ENCODE measurements at regions not wholly inside any gene's neighbourhood (a gene's known extent, or its start where the extent isn't known, plus 50 kb on each side); places are given as distances from the start of the nearest gene placed in this dataset.

- H3K4me1 ChIP-seq, result peaks cover 19 to 25% of the 10 kb centered on the region in 2 donors
- no peak for DNase-seq (ENCODE audit: low spot score in 2 of 2)
- TF ChIP-seq CTCF (IDR thresholded peaks at IDR 0.05), result no peak
- H3K4me3 ChIP-seq, result no peak overlapping the region
- no peaks in the 10 kb centered on the region for H3K9me3 ChIP-seq
- no peak overlapping the region for H3K27ac ChIP-seq
- intact Hi-C loops (cut with DNase I), result no loop called here
- H3K27me3 ChIP-seq, result no peaks in the 10 kb centered on the region
- H3K36me3 ChIP-seq, result no peaks in the 10 kb centered on the region
These were observed 116.3 kb upstream of the MEF2A start for GRCh38 chr15:99449514-99449913.

- Histone ChIP-seq H3K36me3 (no peaks in the 10 kb centered on the region), H3K27ac (peak overlapping the region; percentile 95 to 96), H3K27me3 (no peaks in the 10 kb centered on the region), H3K4me1 (peaks cover 24 to 36% of the 10 kb centered on the region in 2 donors), H3K4me3 (no peak overlapping the region), H3K9me3 (no peaks in the 10 kb centered on the region)
- intact Hi-C loops (cut with DNase I), result no loop called here
- no peak for TF ChIP-seq CTCF (IDR thresholded peaks at IDR 0.05)
- DNase-seq (ENCODE audit: low spot score in 2 of 2), result peak in 1 of 2 donors; percentile 72
These were observed 114.9 kb upstream of the MEF2A start for GRCh38 chr15:99450896-99451358.

- no peak overlapping the region for H3K4me3 ChIP-seq
- H3K36me3 ChIP-seq, result no peaks in the 10 kb centered on the region
- no peaks in the 10 kb centered on the region for H3K27me3 ChIP-seq
- intact Hi-C loops (cut with DNase I), result no loop called here
- H3K9me3 ChIP-seq, result no peaks in the 10 kb centered on the region
- peaks cover 24 to 40% of the 10 kb centered on the region in 2 donors for H3K4me1 ChIP-seq
- peak in 1 of 2 donors; percentile 60 for DNase-seq (ENCODE audit: low spot score in 2 of 2)
- H3K27ac ChIP-seq, result peak overlapping the region; percentile 95 to 96
- TF ChIP-seq CTCF (IDR thresholded peaks at IDR 0.05), result no peak
These were observed 114.3 kb upstream of the MEF2A start for GRCh38 chr15:99451484-99451883.

GRCh38 chr15:99452010-99452409 is 113.8 kb upstream of the MEF2A start:
- DNase-seq (ENCODE audit: low spot score in 2 of 2), result peak in 1 of 2 donors; percentile 61
- peaks cover 24 to 40% of the 10 kb centered on the region in 2 donors for H3K4me1 ChIP-seq
- no peaks in the 10 kb centered on the region for H3K27me3 ChIP-seq
- no peak overlapping the region for H3K4me3 ChIP-seq
- H3K9me3 ChIP-seq, result no peaks in the 10 kb centered on the region
- intact Hi-C loops (cut with DNase I), result loop anchor here (1.0 kb wide), 1 partner anchor 10 kb away; no protein-coding TSS in a partner anchor
- TF ChIP-seq CTCF (IDR thresholded peaks at IDR 0.05), result no peak
- H3K36me3 ChIP-seq, result no peaks in the 10 kb centered on the region
- H3K27ac ChIP-seq, result peak overlapping the region; percentile 95 to 96

- Histone ChIP-seq H3K27me3 (no peaks in the 10 kb centered on the region), H3K4me1 (peaks cover 21 to 36% of the 10 kb centered on the region in 2 donors), H3K9me3 (no peaks in the 10 kb centered on the region), H3K36me3 (no peaks in the 10 kb centered on the region), H3K4me3 (peak overlapping the region in 1 of 2 donors; percentile 50), H3K27ac (peak overlapping the region; percentile 95 to 96)
- no peak for TF ChIP-seq CTCF (IDR thresholded peaks at IDR 0.05)
- intact Hi-C loops (cut with DNase I), result loop anchor here (1.0 kb wide), 1 partner anchor 11 kb away; no protein-coding TSS in a partner anchor
- DNase-seq (ENCODE audit: low spot score in 2 of 2), result peak; percentile 87 to 96
These were observed 112.8 kb upstream of the MEF2A start for GRCh38 chr15:99452728-99453636.

Data from ascending aorta (tissue), 2 donors.